ENCODE measurements at regions not wholly inside any gene's neighbourhood (a gene's known extent, or its start where the extent isn't known, plus 50 kb on each side); places are given as distances from the start of the nearest gene placed in this dataset.

- POLR2A ChIA-PET = no interaction called here
- 2% methylated on average over 1 of the region's 1 CpG for WGBS (ENCODE audit: missing lambda C conversion rate)
- no peak overlapping the region for H3K4me3 ChIP-seq
- TF ChIP-seq HOXA7 (CRISPR knock-in tag; IDR thresholded peaks at IDR 0.05) (no peak), CEBPB (IDR thresholded peaks at IDR 0.05) (no peak), EHMT2 (IDR thresholded peaks at IDR 0.05; ENCODE audit: low read depth) (no peak), ESRRA (IDR thresholded peaks at IDR 0.05; ENCODE audit: borderline replicate concordance, low read length) (no peak), RCOR1 (IDR thresholded peaks at IDR 0.05; ENCODE audit: low read depth, low read length) (no peak), HEYL (CRISPR knock-in tag; IDR thresholded peaks at IDR 0.05) (no peak), EHF (CRISPR knock-in tag; IDR thresholded peaks at IDR 0.05) (no peak), RAD21 (conservative IDR thresholded peaks at IDR 0.05 in 1 of 2, IDR thresholded peaks at IDR 0.05 in 1 of 2) (no peak), MAX (IDR thresholded peaks at IDR 0.05) (no peak), GATA3 (IDR thresholded peaks at IDR 0.05; ENCODE audit: borderline replicate concordance) (no peak), E2F6 (IDR thresholded peaks at IDR 0.05; ENCODE audit: borderline replicate concordance, low read depth) (no peak)
- no peaks in the 10 kb centered on the region for H3K4me1 ChIP-seq
- no peaks in the 10 kb centered on the region for H3K9me3 ChIP-seq
- DNase-seq (ENCODE audit: low read depth in 1 of 2, low spot score in 1 of 2) (no peak), FAIRE-seq (no peak), ATAC-seq (no peak)
- no peak overlapping the region for H3K27ac ChIP-seq
- CTCF ChIA-PET = no interaction called here
- H3K4me2 ChIP-seq = no peak overlapping the region
Measured at GRCh38 chr2:21244161-21244560, 120.4 kb downstream of the TDRD15 start.

GRCh38 chr2:21245565-21245964, 121.8 kb downstream of the TDRD15 start:
- CTCF ChIA-PET = no interaction called here
- TF ChIP-seq USF2 (IDR thresholded peaks at IDR 0.05) (no peak), PHF8 (IDR thresholded peaks at IDR 0.05; ENCODE audit: borderline replicate concordance, low read depth) (no peak), EP300 (IDR thresholded peaks at IDR 0.05) (no peak), POLR2A (IDR thresholded peaks at IDR 0.05; ENCODE audit: low read length) (no peak), ZFP36 (IDR thresholded peaks at IDR 0.05; ENCODE audit: borderline replicate concordance, partially characterized antibody) (no peak), HES2 (IDR thresholded peaks at IDR 0.05) (no peak), CBX2 (IDR thresholded peaks at IDR 0.05; ENCODE audit: borderline replicate concordance, low read depth) (no peak), EHMT2 (IDR thresholded peaks at IDR 0.05; ENCODE audit: low read depth) (no peak), ELK1 (IDR thresholded peaks at IDR 0.05; ENCODE audit: low read depth, low read length) (no peak), JUN (IDR thresholded peaks at IDR 0.05) (no peak), SREBF2 (IDR thresholded peaks at IDR 0.05) (no peak), TFCP2L1 (CRISPR knock-in tag; IDR thresholded peaks at IDR 0.05) (no peak)

GRCh38 chr2:21249367-21249766, 125.6 kb downstream of the TDRD15 start:
- Histone ChIP-seq H3K4me2 (no peak overlapping the region), H3K9me3 (no peaks in the 10 kb centered on the region), H3K4me1 (no peaks in the 10 kb centered on the region), H3K4me3 (no peak overlapping the region), H3K27ac (no peak overlapping the region)
- 11% methylated on average over 3 of the region's 3 CpGs for WGBS (ENCODE audit: missing lambda C conversion rate)
- no peak for ATAC-seq
- ChIA-PET POLR2A (no interaction called here), CTCF (interaction anchor here (0.6 kb wide), 1 partner anchor 375 kb away, joined by 3 read pairs; no protein-coding TSS in a partner anchor)
- TF ChIP-seq RFX5 (IDR thresholded peaks at IDR 0.05) = no peak
- TF ChIP-seq MAZ (IDR thresholded peaks at IDR 0.05; ENCODE audit: borderline replicate concordance, low read depth, low read length) = no peak
- no peak for TF ChIP-seq NFE2L2 (conservative IDR thresholded peaks at IDR 0.05; ENCODE audit: low read length)
- no peak for TF ChIP-seq CBX8 (IDR thresholded peaks at IDR 0.05)
- no peak for TF ChIP-seq JUNB (IDR thresholded peaks at IDR 0.05)
- no peak for TF ChIP-seq EP300 (IDR thresholded peaks at IDR 0.05)
- TF ChIP-seq NR3C1 (IDR thresholded peaks at IDR 0.05) = no peak
- TF ChIP-seq BHLHE40 (IDR thresholded peaks at IDR 0.05; ENCODE audit: low read depth, low read length) = no peak
- no peak for TF ChIP-seq KDM5A (IDR thresholded peaks at IDR 0.05)
- no peak for TF ChIP-seq HMGXB4 (CRISPR knock-in tag; IDR thresholded peaks at IDR 0.05; ENCODE audit: borderline replicate concordance)
- DNase-seq (ENCODE audit: low read depth in 1 of 2, low spot score in 1 of 2) = no peak
- no peak for FAIRE-seq

More at GRCh38 chr2:21245565-21245964, 121.8 kb downstream of the TDRD15 start:
- 3% methylated on average over 2 of the region's 2 CpGs for WGBS (ENCODE audit: missing lambda C conversion rate)
- Histone ChIP-seq H3K27ac (no peak overlapping the region), H3K4me1 (no peaks in the 10 kb centered on the region), H3K4me3 (no peak overlapping the region), H3K4me2 (no peak overlapping the region), H3K9me3 (no peaks in the 10 kb centered on the region)
- POLR2A ChIA-PET = no interaction called here
- FAIRE-seq (no peak), DNase-seq (ENCODE audit: low read depth in 1 of 2, low spot score in 1 of 2) (no peak), ATAC-seq (no peak)
